ENCODE measurements at regions not wholly inside any gene's neighbourhood (a gene's known extent, or its start where the extent isn't known, plus 50 kb on each side); places are given as distances from the start of the nearest gene placed in this dataset.

- no peak for TF ChIP-seq EZH2phosphoT487 (IDR thresholded peaks at IDR 0.05; ENCODE audit: insufficient read depth, low read depth)
- TF ChIP-seq EZH2 (IDR thresholded peaks at IDR 0.05; ENCODE audit: insufficient read depth, poor library complexity, severe bottlenecking) = no peak
Measured at GRCh38 chr2:60047347-60047746, 506.1 kb downstream of the BCL11A start.

Measured in GM23248 (cell line).